ENCODE measurements at regions not wholly inside any gene's neighbourhood (a gene's known extent, or its start where the extent isn't known, plus 50 kb on each side); places are given as distances from the start of the nearest gene placed in this dataset.

DNA sequence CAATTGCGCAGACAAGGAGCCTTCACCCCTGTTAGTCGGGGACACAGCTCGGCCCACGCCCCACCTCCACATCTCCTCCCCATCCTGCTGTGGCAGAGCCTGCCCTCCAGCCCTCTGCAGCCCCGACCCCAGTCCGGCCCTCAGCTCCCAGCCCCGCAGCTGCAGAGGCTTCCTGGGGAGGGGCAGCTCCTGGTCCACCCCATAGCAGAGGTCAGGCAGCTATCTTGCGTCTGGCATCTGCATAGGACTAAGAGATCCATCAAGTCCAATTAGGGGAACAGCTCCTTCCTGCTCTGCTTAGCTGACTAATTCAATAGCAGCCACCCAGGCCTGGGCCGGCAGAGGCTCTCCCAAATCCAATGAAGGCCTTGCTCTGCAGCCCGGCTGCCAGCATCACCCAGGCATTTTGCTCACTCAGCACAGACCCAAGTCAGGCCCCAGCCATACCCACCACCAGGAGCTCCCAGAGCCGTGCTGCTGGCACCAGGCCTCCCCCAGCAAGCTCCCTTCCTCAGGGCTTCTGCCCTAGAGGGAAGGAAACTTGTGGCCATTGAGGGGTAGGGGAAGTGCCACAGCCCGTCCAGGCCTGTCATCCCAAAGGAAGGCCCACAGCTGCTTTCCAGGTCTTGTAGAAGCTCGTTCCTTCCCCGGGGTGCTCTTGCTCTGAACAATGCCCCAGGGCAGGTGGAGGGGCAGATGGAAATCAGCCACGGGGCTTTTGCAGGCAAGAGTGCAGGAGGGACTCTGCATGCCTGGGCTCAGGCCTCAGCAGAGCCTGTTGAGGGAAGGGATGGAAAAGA is 106.2 kb upstream of the RET start:
- in situ Hi-C loops (cut with HindIII; ENCODE audit: low sequenced_read_pairs), result no loop called here

DNA sequence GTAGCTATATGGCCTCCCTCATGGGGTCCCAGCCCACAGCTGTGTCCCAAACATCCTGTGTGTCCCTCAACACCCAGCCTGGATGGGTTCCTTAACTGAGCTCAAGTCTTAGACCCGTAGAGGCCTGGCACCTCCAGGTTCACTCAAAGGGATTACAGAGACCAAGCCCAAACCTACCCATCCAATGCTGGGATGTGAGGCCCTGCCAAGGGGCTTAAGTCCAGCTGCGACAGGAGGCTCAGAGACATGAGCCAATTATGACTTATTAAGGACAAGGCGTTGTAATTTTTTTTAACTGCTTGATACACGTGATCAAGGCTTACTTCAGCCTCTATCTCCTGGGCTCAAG is 105.6 kb upstream of the RET start:
- in situ Hi-C loops (cut with HindIII; ENCODE audit: low sequenced_read_pairs), result no loop called here

DNA sequence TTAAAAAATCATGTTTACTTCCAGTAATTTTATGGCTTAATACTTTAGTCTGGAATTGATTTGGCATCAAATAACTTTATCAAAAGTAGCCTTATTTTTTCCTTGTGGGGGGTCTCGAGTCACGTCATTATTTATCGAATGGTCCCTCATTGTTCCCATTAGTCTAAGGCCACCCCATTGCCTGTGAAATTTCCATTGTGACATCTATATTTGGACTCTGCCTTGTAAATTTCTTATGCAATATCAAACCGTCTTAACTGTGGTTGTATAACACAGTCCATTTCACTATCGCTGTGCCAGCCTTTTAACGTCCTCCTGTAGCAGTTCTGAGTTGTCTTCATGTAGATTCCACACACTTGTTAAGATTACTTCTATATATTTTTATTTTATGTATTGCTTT is 103.9 kb upstream of the RET start:
- in situ Hi-C loops (cut with HindIII; ENCODE audit: low sequenced_read_pairs), result no loop called here

DNA sequence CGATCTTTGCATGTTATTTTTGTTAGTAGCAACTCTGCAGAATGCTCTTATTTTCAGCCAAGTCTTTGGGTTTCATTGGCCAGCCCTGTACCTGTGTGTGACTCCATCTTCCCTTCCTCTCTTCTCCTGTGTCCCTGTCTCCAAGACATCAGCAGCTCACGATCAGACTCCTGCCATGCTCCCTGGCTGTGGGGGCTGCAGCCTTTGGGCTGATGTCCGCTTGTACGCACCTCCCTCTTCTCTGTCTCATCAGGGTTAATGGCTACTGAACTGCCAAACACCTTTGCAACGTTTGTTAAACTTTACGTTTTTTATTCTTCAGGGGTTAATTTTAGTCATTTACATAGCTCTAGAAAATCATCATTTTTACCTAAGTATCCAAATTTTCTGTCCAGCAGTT is 103.5 kb upstream of the RET start:
- in situ Hi-C loops (cut with HindIII; ENCODE audit: low sequenced_read_pairs), result no loop called here

DNA sequence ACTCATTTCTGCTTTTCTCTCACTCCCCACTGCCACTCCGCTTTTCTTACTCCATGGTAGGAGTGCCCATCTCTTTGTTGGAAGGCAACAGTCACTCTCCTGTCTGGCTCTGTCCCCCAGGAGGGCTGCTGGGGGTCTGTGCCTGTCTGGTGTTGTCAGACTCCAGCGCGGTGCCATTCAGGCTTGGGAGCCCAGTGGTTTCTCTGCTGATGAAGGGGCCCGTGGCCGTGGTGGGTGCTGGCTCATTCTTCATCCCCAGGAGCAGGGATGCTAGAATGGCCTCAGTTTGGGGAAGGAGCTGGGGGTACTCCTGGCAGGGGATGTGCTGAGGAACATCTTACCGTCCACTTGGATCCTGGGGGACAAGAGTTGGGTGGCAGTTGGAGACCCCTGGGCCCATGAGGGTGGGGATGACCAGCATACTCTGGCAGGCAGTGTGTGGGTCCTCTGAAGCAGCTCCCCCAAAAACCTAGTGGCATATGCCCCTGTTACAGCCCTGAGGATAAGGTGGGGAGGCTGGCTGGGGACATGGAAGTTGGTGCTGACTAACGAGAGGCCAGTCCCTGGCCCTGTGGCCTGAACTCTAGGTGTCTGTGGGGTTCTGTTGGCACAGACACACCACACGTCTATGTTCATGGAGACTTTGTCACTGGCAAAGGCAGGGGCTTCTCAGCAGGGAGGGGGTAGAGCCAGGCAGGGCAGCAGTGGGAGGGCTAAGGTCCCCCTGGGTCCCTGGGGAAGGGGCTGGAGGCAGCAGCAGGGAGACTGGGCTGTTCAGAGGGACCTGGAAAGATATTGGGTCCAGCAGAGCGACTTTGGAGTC is 102.8 kb upstream of the RET start:
- in situ Hi-C loops (cut with HindIII; ENCODE audit: low sequenced_read_pairs), result no loop called here

DNA sequence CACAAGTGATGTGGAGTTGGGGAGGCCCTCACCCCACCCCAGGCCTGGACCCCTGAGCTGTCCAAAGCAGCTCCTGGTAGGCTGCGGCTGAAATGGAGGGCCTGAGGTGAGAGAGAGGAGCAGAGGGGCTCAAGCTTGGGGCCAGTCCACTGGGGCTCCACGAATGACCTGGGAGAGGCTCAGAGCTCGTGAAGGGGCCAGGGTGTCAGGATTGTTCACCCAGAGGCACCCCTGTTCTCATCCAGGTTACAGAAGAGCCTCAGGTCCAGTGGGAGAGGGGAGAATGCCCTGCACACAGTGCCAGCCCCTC is 102.2 kb upstream of the RET start:
- in situ Hi-C loops (cut with HindIII; ENCODE audit: low sequenced_read_pairs), result no loop called here

DNA sequence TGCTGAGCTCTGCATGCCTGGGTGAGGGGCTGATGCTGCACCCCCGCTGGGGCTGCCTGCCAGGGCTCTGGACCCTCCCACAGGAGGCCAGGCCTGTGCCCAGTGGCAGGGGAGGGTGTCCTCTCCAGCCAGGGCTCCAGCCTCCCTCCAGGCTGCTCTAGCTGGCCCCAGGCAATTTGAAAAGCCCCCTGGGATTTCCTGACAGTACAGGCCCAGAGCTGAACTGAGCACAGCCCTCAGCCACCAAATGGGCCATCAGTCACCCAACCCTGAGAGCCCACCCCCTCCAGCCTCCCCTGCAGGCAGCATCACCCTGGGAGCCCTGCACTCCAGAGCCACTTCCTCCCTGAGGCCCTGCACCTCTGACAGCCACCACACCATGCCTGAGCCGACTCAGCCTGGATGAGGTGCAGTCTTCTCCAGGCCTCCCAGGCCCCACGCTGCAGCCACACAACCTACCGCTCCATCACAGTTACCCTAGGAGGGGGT is 101.8 kb upstream of the RET start:
- in situ Hi-C loops (cut with HindIII; ENCODE audit: low sequenced_read_pairs), result no loop called here

DNA sequence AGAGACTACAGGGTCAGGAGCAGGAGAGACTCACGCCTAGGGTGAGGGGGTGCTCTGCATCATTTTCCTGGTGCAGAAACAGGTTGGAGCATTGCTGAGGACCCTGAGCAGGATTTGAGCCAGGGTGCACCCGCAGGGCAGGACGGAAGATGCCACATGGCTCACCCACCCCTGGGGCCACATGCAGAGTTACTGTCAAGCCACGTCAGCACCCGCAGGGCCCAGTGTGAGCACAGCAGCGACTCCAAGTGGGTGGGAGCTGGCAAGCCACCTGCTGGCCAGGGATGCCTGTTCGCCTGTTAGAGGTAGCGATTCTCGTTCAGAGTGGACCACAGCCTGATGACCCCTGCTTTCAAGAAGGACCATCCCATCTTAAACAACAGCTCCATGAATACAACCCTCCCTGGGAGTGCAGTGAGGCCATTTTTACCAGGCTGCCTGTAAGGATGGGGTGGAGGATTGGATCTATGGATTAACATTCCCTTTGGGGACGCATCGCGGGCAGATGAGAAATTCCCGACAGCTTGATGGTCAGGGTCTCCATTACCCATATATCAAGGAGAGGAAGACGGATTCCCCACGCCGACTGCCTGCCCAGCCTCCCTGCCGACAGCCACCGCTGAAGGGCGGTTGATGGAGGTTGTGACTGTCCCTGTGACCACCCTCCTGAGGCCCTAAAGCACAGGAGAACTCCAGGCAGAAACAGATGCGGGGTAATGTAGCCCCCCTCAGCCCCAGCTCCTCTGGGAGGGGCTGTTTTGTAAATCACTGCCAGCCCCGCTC is 101.1 kb upstream of the RET start:
- in situ Hi-C loops (cut with HindIII; ENCODE audit: low sequenced_read_pairs), result no loop called here

DNA sequence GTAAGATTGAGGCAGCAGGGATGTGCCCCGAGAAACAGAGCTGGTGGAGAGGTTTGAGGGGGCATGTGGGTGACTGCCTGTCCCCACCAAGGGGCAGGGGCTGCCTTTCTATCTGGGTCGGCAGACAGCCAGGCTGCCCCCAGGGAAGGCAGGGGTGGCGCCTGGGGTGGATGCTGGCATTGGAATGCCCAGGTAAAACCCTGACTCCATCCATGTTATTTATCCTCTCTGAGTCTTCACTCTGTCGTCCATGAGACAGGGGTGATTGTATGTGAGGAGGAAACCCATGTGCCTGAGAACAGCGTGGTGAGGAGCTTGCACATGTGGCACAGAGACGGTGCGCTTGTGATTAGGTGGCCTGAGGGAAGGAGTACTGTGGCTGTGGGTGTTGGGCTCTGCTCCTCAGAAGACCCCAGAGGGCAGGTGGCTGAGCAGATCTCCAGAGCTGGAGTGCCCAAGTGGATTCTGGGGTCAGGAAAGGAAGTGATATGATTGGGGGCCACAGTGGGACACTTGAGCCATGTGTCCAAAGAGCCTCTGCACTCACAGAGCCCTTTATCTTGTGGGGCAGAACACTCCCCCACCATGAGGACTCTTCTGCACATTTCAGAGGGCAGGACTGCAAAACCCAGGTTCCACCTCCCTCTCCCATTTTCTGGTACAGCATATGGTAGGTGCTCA is 100.4 kb upstream of the RET start:
- in situ Hi-C loops (cut with HindIII; ENCODE audit: low sequenced_read_pairs), result no loop called here

DNA sequence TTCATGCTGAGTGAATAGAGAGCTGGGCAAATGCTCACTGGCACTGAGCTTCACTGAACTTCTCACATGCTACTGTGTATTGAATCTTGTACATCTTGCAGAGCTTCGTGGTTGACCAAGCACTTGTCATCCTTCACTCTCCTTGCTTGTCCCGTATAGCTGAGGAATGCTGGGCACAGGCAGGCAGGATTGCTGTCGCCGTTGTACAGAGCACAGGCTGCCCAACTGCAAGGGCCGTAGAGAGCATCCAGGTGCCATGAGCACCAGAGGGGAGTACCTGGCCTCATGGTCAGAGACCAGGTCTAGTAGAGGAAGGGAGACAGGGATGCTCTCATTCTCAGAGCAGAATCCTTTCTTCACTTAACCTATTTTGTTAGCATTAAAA is 99.8 kb upstream of the RET start:
- in situ Hi-C loops (cut with HindIII; ENCODE audit: low sequenced_read_pairs), result no loop called here

DNA sequence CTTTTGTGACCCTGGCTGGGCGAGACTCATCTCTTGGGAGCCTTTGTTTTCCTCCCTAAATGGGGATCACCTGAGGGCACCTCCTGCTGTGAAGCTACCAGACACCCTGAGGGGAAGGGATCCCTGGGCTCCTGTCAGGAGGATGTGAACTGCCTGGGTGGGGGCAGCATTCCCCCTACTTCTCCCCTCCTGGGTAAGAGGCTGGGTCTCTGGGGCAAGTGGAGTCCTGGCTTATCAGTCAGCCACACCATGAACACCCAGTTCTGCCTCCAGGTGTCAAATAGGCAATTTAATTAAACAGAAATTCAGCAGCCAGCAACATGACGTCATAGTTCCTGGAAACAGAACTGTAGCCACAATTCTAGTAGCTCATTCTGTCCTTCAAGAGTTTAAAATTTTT is 97.7 kb upstream of the RET start:
- in situ Hi-C loops (cut with HindIII; ENCODE audit: low sequenced_read_pairs), result no loop called here

DNA sequence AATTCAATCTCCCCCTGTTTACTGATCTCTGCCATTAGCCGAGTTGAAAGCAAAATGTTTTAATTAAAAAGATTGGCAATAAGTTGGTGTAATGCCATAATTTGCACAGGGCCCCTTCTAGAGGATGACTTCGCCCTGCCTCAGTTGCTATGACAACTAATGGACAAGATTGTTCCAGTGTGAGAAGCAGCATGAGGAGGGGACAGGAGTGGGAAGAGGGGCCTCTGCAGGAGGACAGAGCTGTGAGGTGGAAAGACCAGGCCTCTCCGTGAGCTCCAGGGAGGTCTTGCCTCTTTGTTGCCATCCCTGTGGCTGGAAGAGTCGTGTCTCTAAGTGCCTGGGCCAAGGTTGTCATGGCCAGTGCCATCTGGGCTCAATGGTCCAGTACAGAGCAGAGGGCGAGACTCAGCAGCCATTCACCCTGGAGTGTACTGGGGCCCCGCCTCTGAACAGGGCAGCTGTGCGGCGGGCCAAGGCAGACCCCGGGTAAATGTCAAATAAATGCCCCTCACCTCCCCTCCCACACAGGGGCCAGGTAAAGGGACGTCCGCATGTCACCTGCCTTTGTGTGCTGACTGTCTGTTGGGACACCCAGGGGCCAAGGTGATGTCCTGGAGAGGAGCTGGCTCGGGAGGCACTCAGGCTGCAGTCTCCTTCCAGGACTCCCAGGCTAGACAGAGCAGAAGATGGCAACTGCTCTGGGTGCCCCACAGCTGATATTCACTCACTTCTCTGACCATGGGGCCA is 97.0 kb upstream of the RET start:
- in situ Hi-C loops (cut with HindIII; ENCODE audit: low sequenced_read_pairs), result no loop called here

DNA sequence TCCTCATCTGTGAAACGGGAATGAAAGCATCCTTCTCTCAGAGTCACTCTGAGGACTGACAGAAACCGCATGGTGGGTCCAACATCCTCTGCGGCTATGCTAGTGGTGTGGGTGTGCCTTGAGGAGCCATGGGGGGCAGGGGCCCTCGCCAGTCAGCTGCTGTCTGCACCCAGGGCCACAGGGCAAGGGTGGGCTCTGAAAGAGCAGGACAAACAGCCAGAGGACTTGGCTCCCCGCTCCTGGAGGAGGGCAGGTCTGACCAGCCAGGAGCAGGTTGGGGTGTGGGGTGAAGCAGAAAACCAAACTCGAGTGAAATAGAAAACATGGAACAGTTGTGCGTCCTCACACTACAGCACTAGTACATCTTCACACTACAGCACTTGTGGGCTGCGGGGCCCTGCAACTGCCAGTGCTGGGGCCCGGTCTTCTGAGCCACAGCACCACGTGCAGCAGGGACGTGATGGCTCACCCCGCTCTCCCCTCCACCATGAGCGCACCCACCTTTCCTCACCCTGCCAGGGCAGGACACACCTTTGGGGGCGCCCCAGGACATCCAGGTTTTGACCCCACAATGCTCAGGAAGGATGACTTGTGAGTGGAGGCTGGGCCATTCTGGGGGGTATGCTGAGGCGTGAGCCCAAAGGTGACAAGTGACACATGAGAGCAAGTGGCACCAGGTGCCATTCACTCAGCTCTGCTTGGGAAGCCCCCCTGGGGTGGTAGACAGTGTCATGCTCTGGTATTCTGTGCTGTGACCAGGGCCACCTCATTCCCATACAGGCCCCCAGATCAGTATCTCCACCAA is 96.1 kb upstream of the RET start:
- in situ Hi-C loops (cut with HindIII; ENCODE audit: low sequenced_read_pairs), result no loop called here

DNA sequence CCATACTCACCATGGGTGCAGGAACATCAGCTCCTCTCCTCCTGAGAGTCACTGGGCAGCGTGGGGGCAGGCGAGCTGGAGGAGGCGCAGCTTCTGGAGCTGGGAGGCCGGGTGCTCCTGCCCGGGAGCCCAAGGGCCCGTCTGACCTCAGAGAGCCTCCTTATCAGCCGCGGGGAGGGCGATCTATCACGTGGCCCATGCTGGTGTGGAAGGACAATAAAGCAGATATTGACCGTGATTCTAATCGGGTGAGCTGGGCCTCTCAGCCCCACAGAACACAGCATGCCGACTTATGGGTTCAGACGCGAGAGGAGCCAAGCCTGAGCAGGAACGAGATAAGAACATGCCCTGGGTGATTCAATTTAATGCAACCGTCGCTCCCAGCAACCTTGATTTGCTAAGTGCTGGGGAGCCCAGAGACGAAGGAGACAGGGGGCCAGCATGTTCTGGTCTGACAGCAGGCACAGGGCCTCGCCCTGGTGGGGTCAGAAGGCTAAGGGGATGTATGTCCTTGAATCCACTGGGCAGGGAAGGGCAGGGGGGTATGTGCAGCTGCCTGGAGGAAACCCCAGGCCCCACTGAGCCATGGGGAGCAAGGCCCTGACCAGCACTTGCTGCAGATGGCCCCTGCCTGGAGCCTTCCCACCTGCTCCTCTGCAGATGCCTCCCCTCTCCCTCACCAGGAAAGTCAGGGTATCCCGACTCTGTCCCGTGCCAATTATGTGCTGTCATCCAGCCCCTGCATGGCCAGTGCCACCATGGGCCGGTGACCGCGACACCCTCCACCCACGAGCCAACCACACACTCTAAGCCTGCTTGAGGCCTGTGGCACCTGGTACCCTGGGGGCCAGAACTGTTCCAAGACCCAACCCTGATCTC is 95.3 kb upstream of the RET start:
- in situ Hi-C loops (cut with HindIII; ENCODE audit: low sequenced_read_pairs), result no loop called here

DNA sequence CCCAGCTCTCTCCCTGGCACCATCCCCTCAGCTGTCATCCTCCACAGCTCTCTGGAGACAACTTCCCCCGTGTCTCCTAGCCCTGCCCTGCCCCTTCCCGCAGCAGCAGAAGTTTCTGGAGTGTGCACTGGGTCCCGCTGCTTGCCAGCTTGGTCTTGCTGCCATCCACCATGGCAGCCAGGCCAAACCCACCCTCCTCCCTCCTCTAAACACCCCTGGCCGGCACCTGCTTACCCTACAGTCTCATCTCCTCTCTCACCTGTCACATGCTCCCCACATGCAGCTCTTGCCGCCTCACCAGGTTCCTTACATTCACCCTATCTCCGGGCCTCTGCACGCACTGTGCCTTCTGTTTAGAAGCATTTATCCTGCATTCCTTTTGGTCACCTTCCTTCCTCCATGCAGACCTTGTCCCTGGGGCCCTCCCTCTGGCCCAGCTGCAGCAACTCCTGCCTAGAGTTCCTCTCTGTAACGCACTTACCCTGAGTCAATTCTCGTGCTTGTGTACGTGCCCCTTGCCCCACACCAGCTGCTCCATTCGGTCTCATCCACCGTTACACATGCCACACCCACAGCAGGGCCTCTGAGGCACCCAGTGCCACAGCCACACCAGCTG is 93.9 kb upstream of the RET start:
- in situ Hi-C loops (cut with HindIII; ENCODE audit: low sequenced_read_pairs), result no loop called here

DNA sequence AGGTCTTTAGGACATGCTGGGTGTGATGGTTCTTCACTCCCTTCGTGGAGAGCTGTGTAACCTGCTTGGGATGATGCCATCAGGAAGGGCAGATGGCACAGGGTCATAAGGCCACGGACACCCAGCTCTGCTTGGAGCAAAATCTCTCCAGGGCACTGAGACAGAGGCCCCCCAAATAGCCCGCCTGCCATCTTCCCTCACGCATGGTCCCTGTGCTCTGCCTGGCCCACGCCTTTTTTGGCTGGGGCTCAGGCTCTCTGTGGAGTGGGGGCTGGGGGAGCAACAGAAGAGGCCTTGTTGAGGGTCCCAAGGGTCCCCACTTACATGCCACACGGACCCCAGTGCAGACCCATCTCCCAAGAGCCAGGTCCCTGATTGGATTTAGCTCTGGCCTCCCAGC is 93.3 kb upstream of the RET start:
- in situ Hi-C loops (cut with HindIII; ENCODE audit: low sequenced_read_pairs), result no loop called here

DNA sequence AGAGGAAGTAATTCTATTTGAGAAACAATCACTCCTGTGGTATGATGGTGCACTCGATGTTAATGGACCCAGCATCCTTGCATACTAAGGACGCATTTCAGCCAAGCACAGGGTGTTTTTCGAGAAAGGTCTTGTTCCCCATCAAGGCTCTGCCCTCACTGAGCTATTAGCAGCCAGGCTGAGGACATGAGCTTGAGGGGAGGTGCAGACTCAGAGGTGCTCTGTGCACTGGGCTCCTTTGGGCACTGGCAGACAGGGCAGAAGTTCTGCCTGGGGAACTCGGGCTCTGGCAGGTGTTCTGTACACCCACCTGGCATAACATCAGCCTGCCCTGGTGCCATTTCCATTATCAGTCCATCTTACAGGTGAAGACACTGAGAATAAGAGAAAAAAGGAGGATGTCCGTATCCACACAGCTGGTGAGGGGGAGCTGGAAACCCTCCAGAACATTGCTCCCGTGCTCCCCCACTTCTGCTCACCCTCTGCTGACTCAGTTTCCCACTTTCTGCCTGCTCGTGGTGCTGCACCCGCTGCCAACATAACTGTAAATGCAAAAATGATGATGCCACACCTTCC is 92.7 kb upstream of the RET start:
- in situ Hi-C loops (cut with HindIII; ENCODE audit: low sequenced_read_pairs), result no loop called here

DNA sequence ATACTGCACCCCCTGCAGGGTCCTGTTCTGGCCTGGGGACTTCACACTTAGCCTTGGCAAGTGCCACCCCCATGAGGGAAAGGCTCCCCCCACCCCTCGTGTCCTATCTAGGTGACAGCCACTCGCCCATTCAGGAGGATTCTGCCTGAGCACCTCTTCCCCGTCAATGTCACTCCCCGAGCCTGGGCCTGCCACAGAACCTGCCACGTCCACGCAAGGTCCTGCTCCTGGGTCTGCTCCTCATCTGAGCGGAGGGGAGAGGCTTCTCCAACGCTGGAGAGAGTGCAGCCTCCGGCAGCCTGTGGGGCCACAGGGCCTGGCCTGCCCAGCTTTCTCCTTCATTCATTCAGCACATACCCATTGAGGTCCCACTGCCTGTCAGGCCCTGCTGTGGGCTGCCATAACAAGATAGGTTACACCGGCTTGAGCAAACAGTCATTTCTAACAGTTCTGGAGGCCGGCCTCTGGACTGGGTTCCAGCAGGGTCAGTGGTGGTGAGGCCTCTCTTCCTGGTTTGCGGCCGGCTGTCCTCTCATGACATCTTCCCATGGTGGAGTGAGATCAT is 92.0 kb upstream of the RET start:
- in situ Hi-C loops (cut with HindIII; ENCODE audit: low sequenced_read_pairs), result no loop called here

Data from endothelial cell of hepatic sinusoid (primary cell).